ENCODE measurements at regions not wholly inside any gene's neighbourhood (a gene's known extent, or its start where the extent isn't known, plus 50 kb on each side); places are given as distances from the start of the nearest gene placed in this dataset.

GRCh38 chrX:39769748-39770147 is 328.0 kb downstream of the BCOR start:
- TF ChIP-seq, protein P1, sequence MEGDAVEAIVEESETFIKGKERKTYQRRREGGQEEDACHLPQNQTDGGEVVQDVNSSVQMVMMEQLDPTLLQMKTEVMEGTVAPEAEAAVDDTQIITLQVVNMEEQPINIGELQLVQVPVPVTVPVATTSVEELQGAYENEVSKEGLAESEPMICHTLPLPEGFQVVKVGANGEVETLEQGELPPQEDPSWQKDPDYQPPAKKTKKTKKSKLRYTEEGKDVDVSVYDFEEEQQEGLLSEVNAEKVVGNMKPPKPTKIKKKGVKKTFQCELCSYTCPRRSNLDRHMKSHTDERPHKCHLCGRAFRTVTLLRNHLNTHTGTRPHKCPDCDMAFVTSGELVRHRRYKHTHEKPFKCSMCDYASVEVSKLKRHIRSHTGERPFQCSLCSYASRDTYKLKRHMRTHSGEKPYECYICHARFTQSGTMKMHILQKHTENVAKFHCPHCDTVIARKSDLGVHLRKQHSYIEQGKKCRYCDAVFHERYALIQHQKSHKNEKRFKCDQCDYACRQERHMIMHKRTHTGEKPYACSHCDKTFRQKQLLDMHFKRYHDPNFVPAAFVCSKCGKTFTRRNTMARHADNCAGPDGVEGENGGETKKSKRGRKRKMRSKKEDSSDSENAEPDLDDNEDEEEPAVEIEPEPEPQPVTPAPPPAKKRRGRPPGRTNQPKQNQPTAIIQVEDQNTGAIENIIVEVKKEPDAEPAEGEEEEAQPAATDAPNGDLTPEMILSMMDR (IDR thresholded peaks at IDR 0.05): no peak
- TF ChIP-seq POLR2A (IDR thresholded peaks at IDR 0.05): no peak
